HEK293 (cell line): ENCODE measurements at regions not wholly inside any gene's neighbourhood (a gene's known extent, or its start where the extent isn't known, plus 50 kb on each side); places are given as distances from the start of the nearest gene placed in this dataset.

Experiments
- CTCF ChIA-PET: fragments of 350-600 bp; formaldehyde crosslinking; extraction: SDS; loops from one replicate; lab custom pipeline; 2021; ENCODE audit warnings: antibody characterized with exemption; lab: Yijun Ruan, JAX
- POLR2A ChIA-PET: fragments of 300-600 bp; formaldehyde crosslinking; extraction: SDS; loops from one replicate; lab custom pipeline; 2020; ENCODE audit warnings: antibody characterized with exemption, inconsistent platforms; lab: Yijun Ruan, JAX
- H3K27ac ChIP-seq: fragments of 200-500 bp; sonication (Bioruptor generic); 2 replicates; pipeline ENCODE4 v1.5.1; 2014; ENCODE audit warnings: low read depth, low read length, control low read depth, inconsistent platforms; ENCODE audit errors: extremely low read depth
- H3K36me3 ChIP-seq, 2 experiments: fragments of 200-500 bp in 1 of 2; sonication (Bioruptor generic) in 1 of 2; 1 replicate in 1 of 2; 2 replicates in 1 of 2; pipeline ENCODE4 v1.5.1; 2014 to 2017; ENCODE audit warnings: inconsistent platforms in 2 of 2, low read length in 2 of 2; ENCODE audit not compliant: control insufficient read depth in 2 of 2, insufficient read depth in 1 of 2
- H3K4me1 ChIP-seq: fragments of 200-500 bp; sonication (Bioruptor generic); 2 replicates; pipeline ENCODE4 v1.5.1; 2014; ENCODE audit warnings: mild to moderate bottlenecking, low read length, inconsistent platforms; ENCODE audit not compliant: control insufficient read depth, insufficient read depth
- H3K4me3 ChIP-seq: 2 replicates; pipeline ENCODE4 v1.5.1; 2011; ENCODE audit warnings: low read depth, mild to moderate bottlenecking, control low read depth, low read length, moderate library complexity
- H3K9me3 ChIP-seq: fragments of 200-500 bp; sonication (Bioruptor generic); 2 replicates; pipeline ENCODE4 v1.5.1; 2014; ENCODE audit warnings: low read depth, low read length, inconsistent platforms; ENCODE audit not compliant: control insufficient read depth, insufficient read depth
- SP7 ChIP-seq: fragments of 450-650 bp; formaldehyde crosslinking; IDR thresholded peaks from 2 replicates; pipeline ENCODE4 v1.5.1; 2016; ENCODE audit warnings: missing biosample characterization, missing genetic modification characterization
- ZBTB1 ChIP-seq: fragments of 450-650 bp; formaldehyde crosslinking; IDR thresholded peaks from 2 replicates; pipeline ENCODE4 v1.5.1; 2016; ENCODE audit warnings: missing biosample characterization, missing genetic modification characterization
- ZBTB7A ChIP-seq: fragments of 450-650 bp; formaldehyde crosslinking; IDR thresholded peaks from 2 replicates; pipeline ENCODE4 v1.5.1; 2016; ENCODE audit warnings: low read depth, missing biosample characterization, missing genetic modification characterization
- ZNF10 ChIP-seq: fragments of 450-650 bp; formaldehyde crosslinking; IDR thresholded peaks from 2 replicates; pipeline ENCODE4 v1.5.1; 2017; ENCODE audit warnings: missing biosample characterization, missing genetic modification characterization
- ZNF121 ChIP-seq: fragments of 450-650 bp; formaldehyde crosslinking; IDR thresholded peaks from 2 replicates; pipeline ENCODE4 v1.5.1; 2016; ENCODE audit warnings: missing biosample characterization, missing genetic modification characterization
- ZNF140 ChIP-seq: fragments of 450-650 bp; formaldehyde crosslinking; IDR thresholded peaks from 2 replicates; pipeline ENCODE4 v1.5.1; 2016; ENCODE audit warnings: missing biosample characterization, missing genetic modification characterization
- ZNF146 ChIP-seq: fragments of 450-650 bp; formaldehyde crosslinking; IDR thresholded peaks from 2 replicates; pipeline ENCODE4 v1.5.1; 2016; ENCODE audit warnings: missing biosample characterization, missing genetic modification characterization
- ZNF335 ChIP-seq: fragments of 450-650 bp; formaldehyde crosslinking; conservative IDR thresholded peaks from 2 replicates; pipeline ENCODE4 v1.5.1; 2016; ENCODE audit warnings: missing biosample characterization, missing genetic modification characterization
- ZNF341 ChIP-seq: fragments of 450-650 bp; formaldehyde crosslinking; IDR thresholded peaks from 2 replicates; pipeline ENCODE4; 2016; ENCODE audit warnings: low read depth, missing biosample characterization, missing genetic modification characterization
- ZNF350 ChIP-seq: fragments of 450-650 bp; formaldehyde crosslinking; IDR thresholded peaks from 2 replicates; pipeline ENCODE4 v1.5.0; 2017; ENCODE audit warnings: missing biosample characterization, mild to moderate bottlenecking, missing genetic modification characterization
- ZNF426 ChIP-seq: fragments of 450-650 bp; formaldehyde crosslinking; IDR thresholded peaks from 2 replicates; pipeline ENCODE4 v1.5.1; 2017; ENCODE audit warnings: missing biosample characterization, missing genetic modification characterization, mild to moderate bottlenecking, inconsistent platforms, moderate library complexity
- ZNF433 ChIP-seq: fragments of 450-650 bp; formaldehyde crosslinking; IDR thresholded peaks from 2 replicates; pipeline ENCODE4 v1.5.1; 2016; ENCODE audit warnings: missing biosample characterization, missing genetic modification characterization, low read depth
- ZNF544 ChIP-seq: fragments of 450-650 bp; formaldehyde crosslinking; IDR thresholded peaks from 2 replicates; pipeline ENCODE4 v1.5.0; 2017; ENCODE audit warnings: missing biosample characterization, missing genetic modification characterization
- ZNF571 ChIP-seq: fragments of 450-650 bp; formaldehyde crosslinking; IDR thresholded peaks from 2 replicates; pipeline ENCODE4 v1.5.0; 2017; ENCODE audit warnings: missing biosample characterization, missing genetic modification characterization
- ZNF629 ChIP-seq: fragments of 450-650 bp; formaldehyde crosslinking; IDR thresholded peaks from 2 replicates; pipeline ENCODE4 v1.5.1; 2017; ENCODE audit warnings: missing biosample characterization, missing genetic modification characterization
- TF ChIP-seq, protein P1 (sequence below): fragments of 450-650 bp; formaldehyde crosslinking; IDR thresholded peaks from 2 replicates; pipeline ENCODE4 v1.5.1; 2016; ENCODE audit warnings: missing biosample characterization, missing genetic modification characterization
- TF ChIP-seq, protein P2 (sequence below): fragments of 450-650 bp; formaldehyde crosslinking; conservative IDR thresholded peaks from 2 replicates; pipeline ENCODE4 v1.5.1; 2016; ENCODE audit warnings: low read depth, missing biosample characterization, missing genetic modification characterization
- TF ChIP-seq, protein P3 (sequence below): fragments of 450-650 bp; formaldehyde crosslinking; IDR thresholded peaks from 2 replicates; pipeline ENCODE4 v1.5.1; 2017; ENCODE audit warnings: missing biosample characterization, missing genetic modification characterization
- TF ChIP-seq, protein P4 (sequence below): fragments of 450-650 bp; formaldehyde crosslinking; IDR thresholded peaks from 2 replicates; pipeline ENCODE4 v1.5.1; 2017; ENCODE audit warnings: missing biosample characterization, mild to moderate bottlenecking, missing genetic modification characterization, moderate library complexity

DNA sequence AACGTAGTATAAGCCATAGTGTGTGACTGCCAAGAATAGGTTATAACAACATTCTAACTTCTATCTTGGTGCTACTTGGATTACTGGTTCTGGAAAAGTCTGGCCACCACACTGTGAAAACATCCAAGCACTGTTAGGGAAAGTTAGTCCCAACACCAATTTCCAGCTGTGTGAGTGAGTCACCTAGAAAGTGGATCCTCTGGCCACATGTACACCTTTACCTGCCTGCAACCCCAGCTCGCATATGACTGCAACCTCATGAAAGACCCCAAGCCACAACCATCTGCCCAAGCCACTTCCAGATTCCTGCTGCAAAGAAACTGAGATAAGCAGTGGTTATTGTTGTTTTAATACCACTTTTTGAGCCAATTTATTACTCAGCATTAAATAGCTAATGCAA, 404.5 kb downstream of the KCTD12 start:
- H3K9me3 ChIP-seq, result no peaks in the 10 kb centered on the region
- H3K27ac ChIP-seq, result no peak overlapping the region
- POLR2A ChIA-PET, result no interaction called here
- no peak for TF ChIP-seq ZNF544 (tag by site-specific recombination)
- TF ChIP-seq SP7 (tag by site-specific recombination), result no peak
- no peak for TF ChIP-seq ZBTB1
- TF ChIP-seq ZNF433 (tag by site-specific recombination), result no peak
- TF ChIP-seq ZNF341 (tag by site-specific recombination), result no peak
- TF ChIP-seq ZNF140, result no peak
- TF ChIP-seq ZNF571 (tag by site-specific recombination), result no peak
- TF ChIP-seq, protein P1, sequence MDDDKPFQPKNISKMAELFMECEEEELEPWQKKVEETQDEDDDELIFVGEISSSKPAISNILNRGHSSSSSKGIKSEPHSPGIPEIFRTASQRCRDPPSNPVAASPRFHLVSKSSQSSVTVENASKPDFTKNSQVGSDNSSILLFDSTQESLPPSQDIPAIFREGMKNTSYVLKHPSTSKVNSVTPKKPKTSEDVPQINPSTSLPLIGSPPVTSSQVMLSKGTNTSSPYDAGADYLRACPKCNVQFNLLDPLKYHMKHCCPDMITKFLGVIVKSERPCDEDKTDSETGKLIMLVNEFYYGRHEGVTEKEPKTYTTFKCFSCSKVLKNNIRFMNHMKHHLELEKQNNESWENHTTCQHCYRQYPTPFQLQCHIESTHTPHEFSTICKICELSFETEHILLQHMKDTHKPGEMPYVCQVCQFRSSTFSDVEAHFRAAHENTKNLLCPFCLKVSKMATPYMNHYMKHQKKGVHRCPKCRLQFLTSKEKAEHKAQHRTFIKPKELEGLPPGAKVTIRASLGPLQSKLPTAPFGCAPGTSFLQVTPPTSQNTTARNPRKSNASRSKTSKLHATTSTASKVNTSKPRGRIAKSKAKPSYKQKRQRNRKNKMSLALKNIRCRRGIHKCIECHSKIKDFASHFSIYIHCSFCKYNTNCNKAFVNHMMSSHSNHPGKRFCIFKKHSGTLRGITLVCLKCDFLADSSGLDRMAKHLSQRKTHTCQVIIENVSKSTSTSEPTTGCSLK (tag by site-specific recombination), result no peak
- TF ChIP-seq, protein P2, sequence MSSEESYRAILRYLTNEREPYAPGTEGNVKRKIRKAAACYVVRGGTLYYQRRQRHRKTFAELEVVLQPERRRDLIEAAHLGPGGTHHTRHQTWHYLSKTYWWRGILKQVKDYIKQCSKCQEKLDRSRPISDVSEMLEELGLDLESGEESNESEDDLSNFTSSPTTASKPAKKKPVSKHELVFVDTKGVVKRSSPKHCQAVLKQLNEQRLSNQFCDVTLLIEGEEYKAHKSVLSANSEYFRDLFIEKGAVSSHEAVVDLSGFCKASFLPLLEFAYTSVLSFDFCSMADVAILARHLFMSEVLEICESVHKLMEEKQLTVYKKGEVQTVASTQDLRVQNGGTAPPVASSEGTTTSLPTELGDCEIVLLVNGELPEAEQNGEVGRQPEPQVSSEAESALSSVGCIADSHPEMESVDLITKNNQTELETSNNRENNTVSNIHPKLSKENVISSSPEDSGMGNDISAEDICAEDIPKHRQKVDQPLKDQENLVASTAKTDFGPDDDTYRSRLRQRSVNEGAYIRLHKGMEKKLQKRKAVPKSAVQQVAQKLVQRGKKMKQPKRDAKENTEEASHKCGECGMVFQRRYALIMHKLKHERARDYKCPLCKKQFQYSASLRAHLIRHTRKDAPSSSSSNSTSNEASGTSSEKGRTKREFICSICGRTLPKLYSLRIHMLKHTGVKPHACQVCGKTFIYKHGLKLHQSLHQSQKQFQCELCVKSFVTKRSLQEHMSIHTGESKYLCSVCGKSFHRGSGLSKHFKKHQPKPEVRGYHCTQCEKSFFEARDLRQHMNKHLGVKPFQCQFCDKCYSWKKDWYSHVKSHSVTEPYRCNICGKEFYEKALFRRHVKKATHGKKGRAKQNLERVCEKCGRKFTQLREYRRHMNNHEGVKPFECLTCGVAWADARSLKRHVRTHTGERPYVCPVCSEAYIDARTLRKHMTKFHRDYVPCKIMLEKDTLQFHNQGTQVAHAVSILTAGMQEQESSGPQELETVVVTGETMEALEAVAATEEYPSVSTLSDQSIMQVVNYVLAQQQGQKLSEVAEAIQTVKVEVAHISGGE (tag by site-specific recombination), result no peak
- H3K4me1 ChIP-seq, result no peaks in the 10 kb centered on the region
- H3K36me3 ChIP-seq, result no peaks in the 10 kb centered on the region
- CTCF ChIA-PET, result no interaction called here
- H3K4me3 ChIP-seq, result no peak overlapping the region

DNA sequence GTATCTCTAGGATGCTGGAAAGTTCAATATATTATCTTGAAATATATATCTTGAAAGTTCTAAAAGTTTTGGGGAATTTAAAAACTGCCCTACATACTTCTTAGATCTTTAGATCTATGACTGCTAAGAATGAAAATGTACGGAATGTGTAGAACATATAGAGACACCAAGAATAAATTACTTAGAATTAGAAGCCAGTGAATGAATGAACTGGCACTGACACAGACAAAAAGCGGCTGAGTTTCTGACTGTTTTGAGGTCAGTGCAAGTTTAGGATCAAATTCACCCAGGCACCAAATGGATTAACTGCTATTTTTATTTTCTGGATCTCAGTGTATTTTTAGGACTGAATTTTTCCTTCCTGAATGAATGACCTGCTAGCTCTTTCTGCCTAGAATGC, 411.2 kb downstream of the KCTD12 start:
- Histone ChIP-seq H3K36me3 (no peaks in the 10 kb centered on the region), H3K27ac (no peak overlapping the region), H3K9me3 (no peaks in the 10 kb centered on the region), H3K4me1 (no peaks in the 10 kb centered on the region), H3K4me3 (no peak overlapping the region)
- ChIA-PET CTCF (interaction anchor here (1.2 to 4.8 kb wide), 3 partner anchors 9 to 605 kb away, joined by 4 to 37 read pairs (median 12); no protein-coding TSS in a partner anchor), POLR2A (no interaction called here)
- no peak for TF ChIP-seq ZNF10 (tag by site-specific recombination)
- TF ChIP-seq ZNF146 (tag by site-specific recombination), result no peak

DNA sequence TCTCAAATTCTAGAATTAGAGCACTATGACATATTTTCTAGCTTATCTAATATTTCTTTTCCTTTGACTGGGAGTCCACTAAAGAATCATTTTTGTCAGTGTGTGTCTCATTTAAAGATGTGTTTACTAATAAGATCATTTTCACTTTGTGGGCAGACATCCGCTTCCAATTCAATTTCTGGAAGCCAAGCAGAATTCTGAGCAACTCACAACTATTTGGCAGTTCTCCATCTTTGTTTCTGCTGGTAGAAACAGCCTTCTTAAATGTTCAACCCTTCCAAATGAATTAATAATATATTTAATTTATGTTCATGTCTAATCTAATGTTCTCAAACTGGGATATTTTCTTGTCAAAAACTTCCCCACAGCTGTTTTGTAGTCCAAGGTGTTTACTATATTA, 411.8 kb downstream of the KCTD12 start:
- POLR2A ChIA-PET, result no interaction called here
- H3K4me1 ChIP-seq, result no peaks in the 10 kb centered on the region
- CTCF ChIA-PET, result interaction anchor here (0.6 to 4.8 kb wide), 12 partner anchors 8 to 938 kb away, joined by 3 to 37 read pairs (median 4); no protein-coding TSS in a partner anchor
- no peaks in the 10 kb centered on the region for H3K9me3 ChIP-seq
- TF ChIP-seq, protein P3, sequence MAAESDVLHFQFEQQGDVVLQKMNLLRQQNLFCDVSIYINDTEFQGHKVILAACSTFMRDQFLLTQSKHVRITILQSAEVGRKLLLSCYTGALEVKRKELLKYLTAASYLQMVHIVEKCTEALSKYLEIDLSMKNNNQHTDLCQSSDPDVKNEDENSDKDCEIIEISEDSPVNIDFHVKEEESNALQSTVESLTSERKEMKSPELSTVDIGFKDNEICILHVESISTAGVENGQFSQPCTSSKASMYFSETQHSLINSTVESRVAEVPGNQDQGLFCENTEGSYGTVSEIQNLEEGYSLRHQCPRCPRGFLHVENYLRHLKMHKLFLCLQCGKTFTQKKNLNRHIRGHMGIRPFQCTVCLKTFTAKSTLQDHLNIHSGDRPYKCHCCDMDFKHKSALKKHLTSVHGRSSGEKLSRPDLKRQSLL, result no peak
- TF ChIP-seq ZNF121, result no peak
- TF ChIP-seq ZNF426 (tag by site-specific recombination), result no peak
- no peak for TF ChIP-seq ZNF335 (tag by site-specific recombination)
- no peak for TF ChIP-seq ZNF629
- no peak for TF ChIP-seq ZBTB7A (tag by site-specific recombination)
- TF ChIP-seq, protein P4, sequence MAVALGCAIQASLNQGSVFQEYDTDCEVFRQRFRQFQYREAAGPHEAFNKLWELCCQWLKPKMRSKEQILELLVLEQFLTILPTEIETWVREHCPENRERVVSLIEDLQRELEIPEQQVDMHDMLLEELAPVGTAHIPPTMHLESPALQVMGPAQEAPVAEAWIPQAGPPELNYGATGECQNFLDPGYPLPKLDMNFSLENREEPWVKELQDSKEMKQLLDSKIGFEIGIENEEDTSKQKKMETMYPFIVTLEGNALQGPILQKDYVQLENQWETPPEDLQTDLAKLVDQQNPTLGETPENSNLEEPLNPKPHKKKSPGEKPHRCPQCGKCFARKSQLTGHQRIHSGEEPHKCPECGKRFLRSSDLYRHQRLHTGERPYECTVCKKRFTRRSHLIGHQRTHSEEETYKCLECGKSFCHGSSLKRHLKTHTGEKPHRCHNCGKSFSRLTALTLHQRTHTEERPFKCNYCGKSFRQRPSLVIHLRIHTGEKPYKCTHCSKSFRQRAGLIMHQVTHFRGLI (tag by site-specific recombination), result no peak
- no peak for TF ChIP-seq ZNF350 (tag by site-specific recombination)
- H3K36me3 ChIP-seq, result no peaks in the 10 kb centered on the region
- no peak overlapping the region for H3K27ac ChIP-seq
- no peak overlapping the region for H3K4me3 ChIP-seq
